ES-I3 (cell line): ENCODE measurements at regions not wholly inside any gene's neighbourhood (a gene's known extent, or its start where the extent isn't known, plus 50 kb on each side); places are given as distances from the start of the nearest gene placed in this dataset.

ENCODE experiments used
- H3K36me3 ChIP-seq: 2 replicates; pipeline ENCODE4 v1.6.1; 2013; ENCODE audit warnings: mild to moderate bottlenecking, low read length, control low read depth, moderate library complexity; ENCODE audit not compliant: insufficient read depth
- H3K4me1 ChIP-seq: 2 replicates; pipeline ENCODE4 v1.6.1; 2013; ENCODE audit warnings: mild to moderate bottlenecking, control low read depth, low read length; ENCODE audit not compliant: insufficient read depth
- H3K9ac ChIP-seq: 2 replicates; pipeline ENCODE4 v1.6.1; 2013; ENCODE audit warnings: low read depth, mild to moderate bottlenecking, low read length, moderate library complexity
- H3K9me3 ChIP-seq: 2 replicates; pipeline ENCODE4 v1.6.1; 2013; ENCODE audit warnings: mild to moderate bottlenecking, low read length, moderate library complexity; ENCODE audit not compliant: control insufficient read depth, insufficient read depth

DNA sequence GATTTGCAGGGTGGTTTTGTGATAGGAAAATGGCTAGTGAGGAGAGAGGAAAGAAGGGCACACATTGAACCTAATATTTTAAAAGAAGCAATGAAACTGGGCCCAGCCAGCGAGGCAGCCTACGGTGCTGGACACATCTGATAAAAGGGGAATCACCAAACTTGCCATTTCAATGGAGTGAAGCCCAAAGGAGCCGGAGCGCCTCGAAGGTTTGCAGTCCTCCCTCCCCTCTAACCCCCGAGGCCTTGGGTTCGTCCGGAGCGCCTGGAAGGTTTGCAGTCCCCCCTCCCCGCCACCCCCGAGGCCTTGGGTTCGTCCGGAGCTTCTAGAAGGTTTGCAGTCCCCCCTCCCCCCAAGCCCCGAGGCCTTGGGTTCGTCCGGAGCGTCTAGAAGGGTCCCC lies 132.6 kb downstream of the TENT4A start:
- Histone ChIP-seq H3K4me1 (no peaks in the 10 kb centered on the region), H3K9me3 (0 out of 2 replicates have a peak, but pooled peaks cover 2% of the 10 kb centered on the region), H3K9ac (no peak overlapping the region), H3K36me3 (no peaks in the 10 kb centered on the region)

- H3K4me1 ChIP-seq = no peaks in the 10 kb centered on the region
- H3K36me3 ChIP-seq = no peaks in the 10 kb centered on the region
- H3K9me3 ChIP-seq = peaks cover 14% of the 10 kb centered on the region; the same call in 1 of the 2 replicates
- no peak overlapping the region for H3K9ac ChIP-seq
These were observed 134.6 kb downstream of the TENT4A start for GRCh38 chr5:6847870-6848269.

DNA sequence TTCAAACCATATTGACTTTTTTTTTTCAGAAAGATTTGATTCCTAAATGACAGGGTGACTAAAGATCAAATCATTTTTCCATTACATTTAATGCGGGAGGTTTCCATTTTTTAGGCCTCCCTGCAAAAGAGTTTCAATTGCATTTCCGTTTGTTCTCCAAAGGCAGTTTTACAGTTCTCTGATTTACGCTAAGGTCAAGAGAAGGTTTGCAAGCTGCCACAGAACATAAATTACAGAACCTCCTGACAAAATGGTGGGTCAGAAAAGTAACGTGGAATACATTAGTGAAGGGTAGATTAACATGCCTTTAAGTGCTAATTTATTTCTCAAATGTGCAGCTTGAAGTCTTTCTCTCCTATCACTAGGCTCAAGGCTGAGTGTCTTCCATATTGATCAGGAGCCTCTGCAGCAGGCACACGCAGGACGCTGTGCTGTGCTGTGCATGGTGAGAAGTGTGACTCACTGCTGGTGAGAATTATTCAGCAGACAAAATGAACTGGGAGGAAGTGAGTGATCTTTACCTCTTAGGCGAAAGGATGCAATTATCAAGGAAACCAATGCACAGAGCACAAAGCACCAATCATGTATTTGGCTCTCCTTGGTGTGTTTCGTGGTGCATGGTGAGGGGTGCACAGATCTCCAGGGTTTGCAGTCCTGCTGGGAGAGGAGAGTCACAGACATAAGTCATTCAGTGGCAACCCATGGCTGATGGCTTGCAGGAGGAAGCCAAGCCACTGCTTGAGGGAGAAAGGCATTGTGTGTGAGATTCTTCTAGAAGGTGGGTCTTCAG lies 136.3 kb downstream of the TENT4A start:
- no peaks in the 10 kb centered on the region for H3K36me3 ChIP-seq
- H3K9me3 ChIP-seq = peaks cover 14% of the 10 kb centered on the region; the same call in 1 of the 2 replicates
- H3K9ac ChIP-seq = no peak overlapping the region
- H3K4me1 ChIP-seq = no peaks in the 10 kb centered on the region

DNA sequence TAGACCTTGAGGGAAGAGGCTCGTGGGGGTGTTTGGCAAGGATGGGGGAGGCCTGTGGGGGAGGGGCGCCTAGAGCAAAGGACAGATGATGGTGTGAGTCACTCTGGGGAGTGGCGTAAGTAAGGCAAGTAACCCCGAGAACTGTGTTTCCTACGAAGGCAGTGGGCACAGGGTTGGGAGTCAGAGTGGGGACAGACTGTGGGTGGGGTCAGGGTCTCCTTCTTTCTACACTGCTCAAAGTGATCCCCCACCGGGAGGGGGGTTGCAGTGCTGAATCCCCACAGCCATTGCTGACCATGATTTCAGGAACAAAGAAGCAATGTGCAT lies 136.8 kb downstream of the TENT4A start:
- no peaks in the 10 kb centered on the region for H3K4me1 ChIP-seq
- no peaks in the 10 kb centered on the region for H3K36me3 ChIP-seq
- H3K9me3 ChIP-seq = peaks cover 14% of the 10 kb centered on the region; the same call in 1 of the 2 replicates
- no peak overlapping the region for H3K9ac ChIP-seq

- H3K9me3 ChIP-seq = peaks cover 6% of the 10 kb centered on the region; the same call in 1 of the 2 replicates
- no peaks in the 10 kb centered on the region for H3K4me1 ChIP-seq
- no peaks in the 10 kb centered on the region for H3K36me3 ChIP-seq
- no peak overlapping the region for H3K9ac ChIP-seq
These were observed 143.4 kb downstream of the TENT4A start for GRCh38 chr5:6856653-6857052.

- no peak overlapping the region for H3K9ac ChIP-seq
- H3K4me1 ChIP-seq = no peaks in the 10 kb centered on the region
- no peaks in the 10 kb centered on the region for H3K36me3 ChIP-seq
- H3K9me3 ChIP-seq = no peaks in the 10 kb centered on the region
These were observed 145.2 kb downstream of the TENT4A start for GRCh38 chr5:6858419-6858818.

- no peaks in the 10 kb centered on the region for H3K9me3 ChIP-seq
- H3K36me3 ChIP-seq = no peaks in the 10 kb centered on the region
- H3K9ac ChIP-seq = no peak overlapping the region
- no peaks in the 10 kb centered on the region for H3K4me1 ChIP-seq
These were observed 145.8 kb downstream of the TENT4A start for GRCh38 chr5:6859023-6859422.

GRCh38 chr5:6859951-6860638 lies 146.9 kb downstream of the TENT4A start:
- no peaks in the 10 kb centered on the region for H3K4me1 ChIP-seq
- no peaks in the 10 kb centered on the region for H3K9me3 ChIP-seq
- no peak overlapping the region for H3K9ac ChIP-seq
- no peaks in the 10 kb centered on the region for H3K36me3 ChIP-seq

- H3K9ac ChIP-seq = no peak overlapping the region
- no peaks in the 10 kb centered on the region for H3K4me1 ChIP-seq
- no peaks in the 10 kb centered on the region for H3K36me3 ChIP-seq
- H3K9me3 ChIP-seq = no peaks in the 10 kb centered on the region
These were observed 147.8 kb downstream of the TENT4A start for GRCh38 chr5:6861036-6861435.

GRCh38 chr5:6861667-6862066 lies 148.4 kb downstream of the TENT4A start:
- H3K9ac ChIP-seq = no peak overlapping the region
- H3K4me1 ChIP-seq = no peaks in the 10 kb centered on the region
- no peaks in the 10 kb centered on the region for H3K36me3 ChIP-seq
- H3K9me3 ChIP-seq = no peaks in the 10 kb centered on the region

DNA sequence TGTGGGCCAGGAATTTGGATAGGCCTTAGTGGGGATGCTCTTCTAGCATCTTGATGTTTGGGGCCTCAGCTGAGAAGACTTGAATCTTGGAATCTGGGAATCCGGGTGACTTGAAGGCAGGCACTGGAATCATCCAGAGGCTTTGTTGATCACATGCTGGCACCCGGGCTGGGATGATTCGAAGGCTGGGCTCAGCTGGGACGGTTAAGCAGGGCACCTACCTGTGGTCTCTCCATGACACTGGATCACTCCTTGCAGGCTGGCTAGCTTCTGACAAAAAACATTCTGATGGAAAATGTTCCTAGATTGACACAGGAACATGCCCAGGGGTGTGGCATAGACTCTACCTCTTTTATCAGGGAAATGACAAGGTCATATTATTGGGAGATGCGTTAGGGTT lies 149.1 kb downstream of the TENT4A start:
- H3K36me3 ChIP-seq = no peaks in the 10 kb centered on the region
- no peaks in the 10 kb centered on the region for H3K9me3 ChIP-seq

GRCh38 chr5:6867712-6868111 lies 154.5 kb downstream of the TENT4A start:
- no peak overlapping the region for H3K9ac ChIP-seq
- no peaks in the 10 kb centered on the region for H3K4me1 ChIP-seq

More for the DNA sequence above, 149.1 kb downstream of the TENT4A start:
- Histone ChIP-seq H3K9ac (no peak overlapping the region), H3K4me1 (no peaks in the 10 kb centered on the region)

DNA sequence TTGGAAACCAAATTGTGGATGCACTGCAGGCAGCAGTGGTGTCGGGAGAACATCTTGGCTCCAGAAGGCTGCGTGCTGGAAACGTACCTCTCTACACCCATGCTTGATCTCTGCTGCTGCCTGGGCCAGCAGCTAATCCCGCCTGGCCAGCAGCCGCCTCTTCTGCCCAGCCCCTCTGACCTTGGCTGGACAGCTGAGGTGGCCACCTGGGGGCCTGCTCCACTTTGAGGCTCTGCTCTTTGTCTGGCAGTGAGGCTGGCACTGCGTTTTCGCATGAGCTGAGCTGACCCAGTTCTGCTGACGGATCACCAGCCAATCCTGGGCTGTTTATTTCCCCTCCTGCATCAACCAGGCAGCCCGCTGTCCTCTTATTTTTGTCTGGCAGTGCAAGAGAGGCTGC lies 154.9 kb downstream of the TENT4A start:
- Histone ChIP-seq H3K36me3 (no peaks in the 10 kb centered on the region), H3K4me1 (no peaks in the 10 kb centered on the region), H3K9me3 (no peaks in the 10 kb centered on the region), H3K9ac (no peak overlapping the region)

More at GRCh38 chr5:6867712-6868111, 154.5 kb downstream of the TENT4A start:
- H3K36me3 ChIP-seq = no peaks in the 10 kb centered on the region
- H3K9me3 ChIP-seq = no peaks in the 10 kb centered on the region

DNA sequence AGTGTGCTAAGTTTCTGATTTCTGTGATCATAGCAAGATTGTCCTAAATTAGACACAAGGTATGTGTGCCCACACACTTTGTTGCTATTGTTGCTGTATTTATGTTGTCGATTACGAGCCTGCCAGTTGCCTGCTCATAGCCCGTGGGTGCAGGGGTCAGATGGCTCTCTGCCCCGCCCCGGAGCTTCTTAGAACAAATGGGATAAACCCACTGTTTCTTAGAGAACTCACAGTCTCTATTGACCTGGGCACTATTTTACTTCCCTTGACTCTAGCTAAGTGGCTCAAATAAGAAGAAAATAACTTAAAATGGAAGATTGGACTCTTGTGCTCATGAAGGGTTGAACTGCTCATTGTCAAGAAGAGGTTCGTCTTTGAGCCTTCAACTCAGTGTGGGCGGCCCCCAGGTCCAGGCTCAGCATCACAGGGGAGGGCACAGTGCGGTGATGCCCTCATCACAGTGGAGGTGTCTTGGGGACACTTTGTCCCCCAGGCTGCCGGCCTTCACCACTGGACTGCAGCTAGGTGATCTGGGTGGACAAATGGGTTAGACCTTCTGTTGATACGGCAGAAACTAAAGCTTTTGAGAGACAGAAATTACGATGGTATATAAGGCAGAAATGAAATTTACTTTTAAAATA lies 155.5 kb downstream of the TENT4A start:
- H3K36me3 ChIP-seq = no peaks in the 10 kb centered on the region
- H3K4me1 ChIP-seq = no peaks in the 10 kb centered on the region
- no peaks in the 10 kb centered on the region for H3K9me3 ChIP-seq

DNA sequence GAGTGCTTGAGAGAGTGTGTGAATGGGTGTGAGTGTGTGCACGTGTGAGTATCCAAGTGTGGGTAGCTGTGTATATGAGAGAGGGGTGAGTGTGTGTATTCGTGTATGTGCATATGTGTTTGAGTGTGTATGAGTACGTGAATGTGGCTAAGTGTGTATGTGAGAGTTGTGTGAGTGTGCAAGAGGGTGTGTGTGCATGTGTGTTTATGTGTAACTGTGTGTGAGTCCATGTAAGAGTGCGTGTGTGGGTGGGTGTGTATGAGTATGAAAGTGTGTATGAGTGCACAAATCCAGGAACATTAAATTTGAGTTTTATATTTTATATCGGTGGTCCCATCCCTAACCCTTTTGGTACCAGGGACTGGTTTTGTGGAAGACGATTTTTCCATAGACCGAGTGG lies 156.4 kb downstream of the TENT4A start:
- no peaks in the 10 kb centered on the region for H3K36me3 ChIP-seq
- H3K9ac ChIP-seq = no peak overlapping the region
- H3K4me1 ChIP-seq = no peaks in the 10 kb centered on the region

More for the DNA sequence above, 155.5 kb downstream of the TENT4A start:
- no peak overlapping the region for H3K9ac ChIP-seq

More for the DNA sequence above, 156.4 kb downstream of the TENT4A start:
- H3K9me3 ChIP-seq = no peaks in the 10 kb centered on the region
